GM23338 (cell line): ENCODE measurements at regions not wholly inside any gene's neighbourhood (a gene's known extent, or its start where the extent isn't known, plus 50 kb on each side); places are given as distances from the start of the nearest gene placed in this dataset.

Source experiments
- ATAC-seq: fragments of 200-7000 bp; cut with Tn5 transposase; 3 replicates; pipeline ENCODE4 v1.9.1; 2020
- DNase-seq: peaks from one replicate; pipeline ENCODE4 v3.0.0-alpha.2; 2015; ENCODE audit warnings: low spot score
- H2AFZ ChIP-seq: fragments of 200-600 bp; sonication (generic); 2 replicates; pipeline ENCODE4 v1.8.0; 2016; ENCODE audit warnings: antibody characterized with exemption, mild to moderate bottlenecking, moderate library complexity
- H3F3A ChIP-seq: fragments of 200-600 bp; sonication (generic); replicated peaks from 2 replicates; pipeline ENCODE4 v1.8.0; 2017; ENCODE audit warnings: antibody characterized with exemption, mixed run types, low read depth
- H3K27ac ChIP-seq: fragments of 200-600 bp; sonication (generic); 2 replicates; pipeline ENCODE4 v1.6.1; 2016; ENCODE audit warnings: low read depth
- H3K27me3 ChIP-seq: fragments of 200-600 bp; sonication (generic); 2 replicates; pipeline ENCODE4 v1.8.0; 2016; ENCODE audit warnings: mild to moderate bottlenecking, mixed run types, moderate library complexity; ENCODE audit not compliant: insufficient read depth
- H3K36me3 ChIP-seq: fragments of 200-600 bp; sonication (generic); 2 replicates; pipeline ENCODE4 v1.8.0; 2016; ENCODE audit warnings: mild to moderate bottlenecking; ENCODE audit not compliant: insufficient read depth
- H3K4me1 ChIP-seq: fragments of 200-600 bp; sonication (generic); 2 replicates; pipeline ENCODE4 v1.8.0; 2016; ENCODE audit warnings: mild to moderate bottlenecking, moderate library complexity; ENCODE audit not compliant: insufficient read depth
- H3K4me2 ChIP-seq: fragments of 200-600 bp; sonication (generic); 2 replicates; pipeline ENCODE4 v1.7.1; 2017; ENCODE audit warnings: mixed run types
- H3K4me3 ChIP-seq: fragments of 200-600 bp; sonication (generic); 2 replicates; pipeline ENCODE4 v1.6.1; 2016; ENCODE audit warnings: mixed run types
- H3K79me2 ChIP-seq: fragments of 200-600 bp; sonication (generic); replicated peaks from 2 replicates; pipeline ENCODE4 v1.8.0; 2017; ENCODE audit warnings: mild to moderate bottlenecking; ENCODE audit not compliant: insufficient read depth
- H3K9me2 ChIP-seq: fragments of 200-600 bp; sonication (generic); 2 replicates; pipeline ENCODE4 v1.8.0; 2017; ENCODE audit not compliant: insufficient read depth
- H4K20me1 ChIP-seq: fragments of 200-600 bp; sonication (generic); replicated peaks from 2 replicates; pipeline ENCODE4 v1.8.0; 2017; ENCODE audit warnings: mild to moderate bottlenecking; ENCODE audit not compliant: insufficient read depth
- H3K27ac Mint-ChIP-seq: 2 replicates; pipeline ENCODE4 v1.8.0; 2020; ENCODE audit warnings: inconsistent platforms, mild to moderate bottlenecking, moderate library complexity, mixed read lengths
- H3K27me3 Mint-ChIP-seq: 3 replicates; pipeline ENCODE4 v1.8.0; 2022; ENCODE audit warnings: low read depth, mild to moderate bottlenecking, moderate library complexity, mixed read lengths, inconsistent platforms; ENCODE audit not compliant: insufficient read depth, poor library complexity
- H3K36me3 Mint-ChIP-seq: 3 replicates; pipeline ENCODE4 v1.8.0; 2021; ENCODE audit warnings: low read depth, mild to moderate bottlenecking, inconsistent platforms, moderate library complexity, mixed read lengths
- H3K4me1 Mint-ChIP-seq: 3 replicates; pipeline ENCODE4 v1.8.0; 2020; ENCODE audit warnings: mild to moderate bottlenecking, inconsistent platforms, mixed read lengths
- H3K4me3 Mint-ChIP-seq: 3 replicates; pipeline ENCODE4 v1.8.0; 2021; ENCODE audit warnings: moderate library complexity, mild to moderate bottlenecking, inconsistent platforms, mixed read lengths
- H3K9me3 Mint-ChIP-seq: 3 replicates; pipeline ENCODE4 v1.8.0; 2020; ENCODE audit warnings: moderate library complexity, mild to moderate bottlenecking, inconsistent platforms, mixed read lengths
- CREB1 ChIP-seq: fragments of 250-450 bp; sonication (Bioruptor Pico); IDR thresholded peaks from 2 replicates; pipeline ENCODE4 v1.5.0; 2020; ENCODE audit warnings: low read depth, mild to moderate bottlenecking, moderate library complexity
- CTCF ChIP-seq, 2 experiments: fragments of 200-600 bp in 1 of 2; sonication (generic) in 1 of 2; conservative IDR thresholded peaks; 2 replicates each; pipeline versions ENCODE4 v1.5.1 to v1.6.1; 2016 to 2017; ENCODE audit warnings: antibody characterized with exemption in 2 of 2, low read depth in 2 of 2, mild to moderate bottlenecking in 2 of 2, moderate library complexity in 1 of 2
- ETS1 ChIP-seq: IDR thresholded peaks from 2 replicates; pipeline ENCODE4 v1.6.1; 2016; ENCODE audit warnings: antibody characterized with exemption
- EZH2 ChIP-seq: fragments of 200-600 bp; sonication (generic); IDR thresholded peaks from one replicate; pipeline ENCODE4 v1.8.0; 2017; ENCODE audit warnings: antibody characterized with exemption, mild to moderate bottlenecking, low read depth; ENCODE audit not compliant: unreplicated experiment
- EZH2phosphoT487 ChIP-seq: fragments of 200-600 bp; sonication (generic); IDR thresholded peaks from one replicate; pipeline ENCODE4 v1.8.1; 2018; ENCODE audit warnings: antibody characterized with exemption; ENCODE audit not compliant: unreplicated experiment
- JUNB ChIP-seq: IDR thresholded peaks from one replicate; pipeline ENCODE4 v1.6.1; 2016; ENCODE audit warnings: antibody characterized with exemption; ENCODE audit not compliant: unreplicated experiment
- NANOG ChIP-seq: IDR thresholded peaks from 2 replicates; pipeline ENCODE4 v1.6.1; 2016; ENCODE audit warnings: antibody characterized with exemption, borderline replicate concordance
- POLR2AphosphoS5 ChIP-seq: IDR thresholded peaks from 2 replicates; pipeline ENCODE4 v1.6.1; 2016; ENCODE audit warnings: antibody characterized with exemption, low read depth
- REST ChIP-seq: IDR thresholded peaks from one replicate; pipeline ENCODE4 v1.6.1; 2018; ENCODE audit warnings: antibody characterized with exemption; ENCODE audit not compliant: unreplicated experiment
- STAT1 ChIP-seq: IDR thresholded peaks from one replicate; pipeline ENCODE4 v1.6.1; 2016; ENCODE audit warnings: antibody characterized with exemption; ENCODE audit not compliant: unreplicated experiment
- ZNF114 ChIP-seq: fragments of 250-450 bp; sonication (Bioruptor Pico); IDR thresholded peaks from 2 replicates; pipeline ENCODE4 v1.5.0; 2020; ENCODE audit warnings: mild to moderate bottlenecking, moderate library complexity
- ZNF331 ChIP-seq: fragments of 250-450 bp; sonication (Bioruptor Pico); IDR thresholded peaks from 2 replicates; pipeline ENCODE4 v1.5.0; 2020; ENCODE audit warnings: low read depth, mild to moderate bottlenecking, moderate library complexity
- ZNF462 ChIP-seq: fragments of 250-450 bp; sonication (Bioruptor Pico); IDR thresholded peaks from 2 replicates; pipeline ENCODE4 v1.5.0; 2020; ENCODE audit warnings: mild to moderate bottlenecking, moderate library complexity

GRCh38 chr5:21159510-21160059 is 1171.6 kb upstream of the CDH18 start:
- H3K9me3 Mint-ChIP-seq, result no peaks in the 10 kb centered on the region

More at GRCh38 chr5:21159510-21160059, 1171.6 kb upstream of the CDH18 start:
- Histone ChIP-seq H3K4me1 (no peaks in the 10 kb centered on the region), H3F3A (no peaks in the 10 kb centered on the region), H3K79me2 (no peaks in the 10 kb centered on the region), H3K9me2 (peaks cover 3% of the 10 kb centered on the region), H4K20me1 (no peaks in the 10 kb centered on the region), H2AFZ (no peak overlapping the region), H3K4me2 (no peak overlapping the region), H3K27ac (no peak overlapping the region), H3K36me3 (no peaks in the 10 kb centered on the region), H3K4me3 (no peak overlapping the region), H3K27me3 (no peaks in the 10 kb centered on the region)
- H3K27me3 Mint-ChIP-seq, result peaks cover 2% of the 10 kb centered on the region
- no peak overlapping the region for H3K4me3 Mint-ChIP-seq
- DNase-seq (no peak), ATAC-seq (no peak)
- no peaks in the 10 kb centered on the region for H3K36me3 Mint-ChIP-seq
- no peak overlapping the region for H3K27ac Mint-ChIP-seq
- TF ChIP-seq ETS1 (no peak), EZH2phosphoT487 (no peak), CTCF (conservative IDR thresholded peaks at IDR 0.05; ENCODE audit: low read depth in 2 of 2) (no peak), EZH2 (no peak), ZNF331 (CRISPR knock-in tag) (no peak), STAT1 (no peak), ZNF462 (CRISPR knock-in tag) (no peak), POLR2AphosphoS5 (no peak), REST (no peak), JUNB (no peak), ZNF114 (CRISPR knock-in tag) (no peak), NANOG (no peak), CREB1 (CRISPR knock-in tag) (no peak)
- H3K4me1 Mint-ChIP-seq, result no peaks in the 10 kb centered on the region
